IMR-90 (cell line): ENCODE measurements at regions not wholly inside any gene's neighbourhood (a gene's known extent, or its start where the extent isn't known, plus 50 kb on each side); places are given as distances from the start of the nearest gene placed in this dataset.

Source experiments
- ATAC-seq: fragments of 200-7000 bp; cut with Tn5 transposase; 2 replicates; pipeline ENCODE4 v1.9.1; 2020; ENCODE audit warnings: low read depth, mild to moderate bottlenecking, moderate library complexity
- BruUV-seq: library from RNA; stranded (reverse); fragments of 400-500 nt; replicated peaks from 2 replicates; lab custom pipeline; 2021; lab: Mats Ljungman, UMichigan
- CTCF ChIA-PET: fragments of 300-600 bp; formaldehyde crosslinking; extraction: SDS; loops from one replicate; lab custom pipeline; 2021; ENCODE audit warnings: antibody characterized with exemption; lab: Yijun Ruan, JAX
- POLR2A ChIA-PET: fragments of 300-600 bp; sonication (Branson Sonifier 250); formaldehyde crosslinking; loops from one replicate; lab custom pipeline; 2022; ENCODE audit warnings: antibody characterized with exemption; ENCODE audit not compliant: unreplicated experiment; lab: Charles Lee
- DNase-seq: peaks from one replicate; pipeline ENCODE4 v3.0.0; 2013
- H2AFZ ChIP-seq: replicated peaks from 2 replicates; pipeline ENCODE3; 2013; ENCODE audit warnings: low read length, mild to moderate bottlenecking; ENCODE audit not compliant: poor library complexity
- H2AK5ac ChIP-seq: 2 replicates; pipeline ENCODE4 v1.6.1; 2013; ENCODE audit warnings: low read depth, low read length, inconsistent platforms
- H2AK9ac ChIP-seq: replicated peaks from 2 replicates; pipeline ENCODE3; 2013; ENCODE audit warnings: mild to moderate bottlenecking, low read depth, low read length, moderate library complexity; ENCODE audit not compliant: poor library complexity
- H2BK120ac ChIP-seq: 2 replicates; pipeline ENCODE4 v1.6.1; 2013; ENCODE audit warnings: low read depth, low read length, inconsistent platforms
- H2BK15ac ChIP-seq: 3 replicates; pipeline ENCODE4 v1.6.1; 2013; ENCODE audit warnings: low read depth, low read length, inconsistent platforms
- H2BK20ac ChIP-seq: 2 replicates; pipeline ENCODE4 v1.6.1; 2013; ENCODE audit warnings: low read depth, mild to moderate bottlenecking, inconsistent platforms, low read length, moderate library complexity
- H2BK5ac ChIP-seq: 2 replicates; pipeline ENCODE4 v1.6.1; 2013; ENCODE audit warnings: mild to moderate bottlenecking, low read depth, low read length, inconsistent platforms; ENCODE audit not compliant: poor library complexity, severe bottlenecking
- H3K14ac ChIP-seq: replicated peaks from 2 replicates; pipeline ENCODE4 v1.6.1; 2013; ENCODE audit warnings: low read depth, low read length, inconsistent platforms
- H3K18ac ChIP-seq: 2 replicates; pipeline ENCODE4 v1.6.1; 2013; ENCODE audit warnings: low read depth, low read length, control low read depth
- H3K23ac ChIP-seq: 2 replicates; pipeline ENCODE4 v1.6.1; 2013; ENCODE audit warnings: low read depth, low read length, inconsistent platforms
- H3K27ac ChIP-seq: 2 replicates; pipeline ENCODE4 v1.5.1; 2013; ENCODE audit warnings: mild to moderate bottlenecking, control low read depth, low read length; ENCODE audit not compliant: insufficient read depth
- H3K27me3 ChIP-seq: 2 replicates; pipeline ENCODE4 v1.6.1; 2013; ENCODE audit warnings: low read length; ENCODE audit not compliant: control insufficient read depth, insufficient read depth
- H3K36me3 ChIP-seq: 2 replicates; pipeline ENCODE4 v1.6.1; 2013; ENCODE audit warnings: low read length, mixed read lengths; ENCODE audit not compliant: control insufficient read depth, insufficient read depth
- H3K4ac ChIP-seq: 2 replicates; pipeline ENCODE4 v1.6.1; 2013; ENCODE audit warnings: low read depth, low read length, inconsistent platforms
- H3K4me1 ChIP-seq: 2 replicates; pipeline ENCODE4 v1.6.1; 2013; ENCODE audit warnings: low read length, mixed read lengths; ENCODE audit not compliant: control insufficient read depth, insufficient read depth
- H3K4me2 ChIP-seq: 2 replicates; pipeline ENCODE4 v1.6.1; 2013; ENCODE audit warnings: low read depth, mild to moderate bottlenecking, control low read depth, low read length, moderate library complexity
- H3K4me3 ChIP-seq: 2 replicates; pipeline ENCODE4 v1.5.1; 2013; ENCODE audit warnings: low read depth, mild to moderate bottlenecking, control low read depth, low read length, moderate library complexity; ENCODE audit not compliant: insufficient read depth
- H3K56ac ChIP-seq: 2 replicates; pipeline ENCODE4 v1.6.1; 2013; ENCODE audit warnings: low read length, inconsistent platforms; ENCODE audit not compliant: insufficient read depth; ENCODE audit errors: extremely low read depth
- H3K79me1 ChIP-seq, 2 experiments: 2 replicates each; pipeline ENCODE4 v1.6.1; 2013; ENCODE audit warnings: low read length in 2 of 2, inconsistent platforms in 1 of 2, low read depth in 1 of 2
- H3K9ac ChIP-seq: 2 replicates; pipeline ENCODE4 v1.6.1; 2013; ENCODE audit warnings: low read depth, low read length, control low read depth
- H3K9me1 ChIP-seq: 2 replicates; pipeline ENCODE4 v1.6.1; 2013; ENCODE audit warnings: low read length, inconsistent platforms; ENCODE audit not compliant: insufficient read depth
- H3K9me3 ChIP-seq: 2 replicates; pipeline ENCODE4 v1.6.1; 2013; ENCODE audit warnings: low read length; ENCODE audit not compliant: control insufficient read depth, insufficient read depth
- H4K20me1 ChIP-seq: 2 replicates; pipeline ENCODE4 v1.6.1; 2013; ENCODE audit warnings: low read length, inconsistent platforms; ENCODE audit not compliant: insufficient read depth
- H4K5ac ChIP-seq: 2 replicates; pipeline ENCODE4 v1.6.1; 2013; ENCODE audit warnings: mild to moderate bottlenecking, low read depth, low read length, control low read depth
- H4K8ac ChIP-seq, 2 experiments: 2 replicates each; pipeline ENCODE4 v1.6.1; 2013; ENCODE audit warnings: low read depth in 2 of 2, low read length in 2 of 2, control low read depth in 1 of 2, inconsistent platforms in 1 of 2
- H4K91ac ChIP-seq: 2 replicates; pipeline ENCODE4 v1.6.1; 2013; ENCODE audit warnings: low read depth, low read length, inconsistent platforms; ENCODE audit not compliant: insufficient read depth
- BHLHE40 ChIP-seq: fragments of 150-350 bp; IDR thresholded peaks from 2 replicates; pipeline ENCODE4 v1.6.1; 2016; ENCODE audit warnings: mild to moderate bottlenecking, low read depth, low read length
- CHD1 ChIP-seq: IDR thresholded peaks from 2 replicates; pipeline ENCODE4 v1.6.1; 2012; ENCODE audit warnings: low read depth, low read length, improper control_type of control experiment
- CTCF ChIP-seq: conservative IDR thresholded peaks from 2 replicates; pipeline ENCODE4 v1.5.1; 2012; ENCODE audit warnings: mild to moderate bottlenecking, low read depth, low read length, improper control_type of control experiment
- ELK1 ChIP-seq: fragments of 150-350 bp; IDR thresholded peaks from 2 replicates; pipeline ENCODE4 v1.6.1; 2016; ENCODE audit warnings: low read depth, mild to moderate bottlenecking, low read length, moderate library complexity, borderline replicate concordance
- MAFK ChIP-seq: IDR thresholded peaks from 2 replicates; pipeline ENCODE4 v1.6.1; 2012; ENCODE audit warnings: low read depth, low read length, improper control_type of control experiment
- MAZ ChIP-seq: IDR thresholded peaks from 2 replicates; pipeline ENCODE4 v1.6.1; 2012; ENCODE audit warnings: low read depth, mild to moderate bottlenecking, low read length, improper control_type of control experiment, moderate library complexity, borderline replicate concordance
- POLR2A ChIP-seq: IDR thresholded peaks from 2 replicates; pipeline ENCODE4 v1.6.1; 2012; ENCODE audit warnings: mild to moderate bottlenecking, low read depth, low read length
- RAD21 ChIP-seq: IDR thresholded peaks from 2 replicates; pipeline ENCODE4 v1.6.1; 2012; ENCODE audit warnings: low read length, improper control_type of control experiment
- RCOR1 ChIP-seq: IDR thresholded peaks from 2 replicates; pipeline ENCODE4 v1.6.1; 2012; ENCODE audit warnings: mild to moderate bottlenecking, low read length, improper control_type of control experiment; ENCODE audit not compliant: insufficient replicate concordance
- RFX5 ChIP-seq: IDR thresholded peaks from 2 replicates; pipeline ENCODE4 v1.8.0; 2012; ENCODE audit warnings: low read depth, mild to moderate bottlenecking, low read length, moderate library complexity
- SMC3 ChIP-seq: fragments of 150-350 bp; IDR thresholded peaks from 2 replicates; pipeline ENCODE4 v1.6.1; 2016; ENCODE audit warnings: low read depth, mild to moderate bottlenecking, antibody characterized with exemption, low read length, moderate library complexity
- USF2 ChIP-seq: fragments of 150-350 bp; IDR thresholded peaks from 2 replicates; pipeline ENCODE4 v1.6.1; 2017; ENCODE audit warnings: mild to moderate bottlenecking, antibody characterized with exemption, low read length, low read depth
- WGBS, 2 experiments: methylation state at CpG; one replicate each; pipeline versions ENCODE4 v1.1.5 to v1.1.7; 2013; ENCODE audit warnings: missing lambda C conversion rate in 2 of 2; ENCODE audit not compliant: insufficient read length in 1 of 2; ENCODE audit errors: extremely low coverage in 2 of 2; 5-methylcytosine and 5-hydroxymethylcytosine counted together
- dilution Hi-C: fragments of 300-500 bp; cut with HindIII; formaldehyde crosslinking; loops from one replicate; pipeline ENCODE4 v1.14.3; 2018; ENCODE audit warnings: low sequenced_read_pairs; ENCODE audit not compliant: unreplicated experiment
- in situ Hi-C: fragments of 300-500 bp; cut with MboI; formaldehyde crosslinking; loops from 3 replicates; pipeline ENCODE4 v1.14.3; 2019; ENCODE audit warnings: low sequenced_read_pairs, inconsistent platforms, mixed read lengths
- intact Hi-C: fragments of 100-400 bp; cut with micrococcal nuclease; formaldehyde crosslinking; loops from 2 replicates; pipeline ENCODE4 v1.10.0; 2022

- Histone ChIP-seq H2BK20ac (no peak overlapping the region), H2AK9ac (no peak overlapping the region), H3K4ac (no peak overlapping the region), H4K8ac (no peak overlapping the region), H2BK15ac (no peak overlapping the region), H3K27ac (no peak overlapping the region), H3K36me3 (no peaks in the 10 kb centered on the region), H3K4me3 (no peak overlapping the region), H3K79me1 (no peaks in the 10 kb centered on the region), H3K4me2 (no peak overlapping the region), H2AK5ac (no peak overlapping the region; the same call in 1 of the 2 replicates), H3K9ac (no peak overlapping the region), H3K18ac (no peak overlapping the region), H3K23ac (no peak overlapping the region), H3K56ac (no peak overlapping the region), H4K91ac (no peak overlapping the region), H3K4me1 (no peaks in the 10 kb centered on the region), H3K9me3 (no peaks in the 10 kb centered on the region), H4K20me1 (no peaks in the 10 kb centered on the region), H2AFZ (no peak overlapping the region), H4K5ac (no peak overlapping the region), H2BK5ac (no peak overlapping the region), H3K9me1 (no peaks in the 10 kb centered on the region), H3K14ac (no peak overlapping the region), H3K27me3 (peaks cover 3% of the 10 kb centered on the region; the same call in 1 of the 2 replicates), H2BK120ac (no peak overlapping the region)
- intact Hi-C loops, result no loop called here
- TF ChIP-seq POLR2A, result no peak
- TF ChIP-seq USF2, result no peak
- no peak for TF ChIP-seq CTCF
- TF ChIP-seq MAFK, result no peak
- no peak for TF ChIP-seq ELK1
- TF ChIP-seq RAD21, result no peak
- TF ChIP-seq RFX5, result no peak
- no peak for TF ChIP-seq SMC3
- no peak for TF ChIP-seq BHLHE40
- no peak for TF ChIP-seq MAZ
- TF ChIP-seq CHD1, result no peak
- no peak for TF ChIP-seq RCOR1
- BruUV-seq, result no TSS peak
- CTCF ChIA-PET, result no interaction called here
- dilution Hi-C loops, result no loop called here
- no peak for ATAC-seq
- in situ Hi-C loops, result no loop called here
- no peak for DNase-seq
- POLR2A ChIA-PET, result no interaction called here
- WGBS, 2 experiments, result 83% methylated on average over 2 of the region's 4 CpGs; no CpG with 5 or more reads in 1 of the 2 experiments
Observed at GRCh38 chr12:68498736-68499135, 112.0 kb upstream of the RAP1B start.
